ENCODE measurements at regions not wholly inside any gene's neighbourhood (a gene's known extent, or its start where the extent isn't known, plus 50 kb on each side); places are given as distances from the start of the nearest gene placed in this dataset.
"Not testable (repeated sequence)": the region's sequence is repeated elsewhere in the genome, so short reads cannot be mapped to it uniquely, and the experiment has no call there.

- Histone ChIP-seq H3K4me3 (no peak overlapping the region), H3K36me3 (no peaks in the 10 kb centered on the region), H3K4me1 (peaks cover 9 to 22% (median 19%) of the 10 kb centered on the region in 4 donors), H3K27ac (no peak overlapping the region), H3K27me3 (no peaks in the 10 kb centered on the region), H3K9me3 (no peaks in the 10 kb centered on the region)
- no peak for TF ChIP-seq EP300 (IDR thresholded peaks at IDR 0.05)
- no peak for TF ChIP-seq POLR2AphosphoS5 (IDR thresholded peaks at IDR 0.05)
- no peak for TF ChIP-seq POLR2A (IDR thresholded peaks at IDR 0.05)
- TF ChIP-seq CTCF (IDR thresholded peaks at IDR 0.05) = no peak
- intact Hi-C loops (cut with DNase I; ENCODE audit: low total_unique reads) = no loop called here
- DNase-seq = no peak
- 75 to 96% (median 82%) methylated on average over 1 of the region's 1 CpG for WGBS, 5 donors
Observed at GRCh38 chr3:56939834-56940233, 120.6 kb upstream of the SPATA12 start.

GRCh38 chr3:56938530-56938929, 121.9 kb upstream of the SPATA12 start:
- H3K27ac ChIP-seq = no peak overlapping the region
- H3K36me3 ChIP-seq = no peaks in the 10 kb centered on the region
- no peak for DNase-seq
- 90 to 97% (median 95%) methylated on average over 8 of the region's 8 CpGs for WGBS, 5 donors
- peaks cover 0 to 9% (median 0%) of the 10 kb centered on the region in 4 donors for H3K9me3 ChIP-seq
- peaks cover 9 to 20% (median 16%) of the 10 kb centered on the region in 4 donors for H3K4me1 ChIP-seq
- no peaks in the 10 kb centered on the region for H3K27me3 ChIP-seq
- TF ChIP-seq POLR2AphosphoS5 (IDR thresholded peaks at IDR 0.05) = no peak
- no peak for TF ChIP-seq POLR2A (IDR thresholded peaks at IDR 0.05)
- no peak for TF ChIP-seq EP300 (IDR thresholded peaks at IDR 0.05)
- no peak for TF ChIP-seq CTCF (IDR thresholded peaks at IDR 0.05)
- H3K4me3 ChIP-seq = no peak overlapping the region
- intact Hi-C loops (cut with DNase I; ENCODE audit: low total_unique reads) = no loop called here

- H3K36me3 ChIP-seq = no peaks in the 10 kb centered on the region
- no peaks in the 10 kb centered on the region for H3K27me3 ChIP-seq
- intact Hi-C loops (cut with DNase I; ENCODE audit: low total_unique reads) = no loop called here
- TF ChIP-seq EP300 (IDR thresholded peaks at IDR 0.05) = no peak
- TF ChIP-seq CTCF (IDR thresholded peaks at IDR 0.05) = no peak
- no peak for TF ChIP-seq POLR2AphosphoS5 (IDR thresholded peaks at IDR 0.05)
- no peak for TF ChIP-seq POLR2A (IDR thresholded peaks at IDR 0.05)
- peaks cover 5 to 10% (median 8%) of the 10 kb centered on the region in 4 donors for H3K4me1 ChIP-seq
- no peak for DNase-seq
- H3K27ac ChIP-seq = no peak overlapping the region
- peaks cover 0 to 10% (median 0%) of the 10 kb centered on the region in 4 donors for H3K9me3 ChIP-seq
- no peak overlapping the region for H3K4me3 ChIP-seq
Observed at GRCh38 chr3:56937580-56937979, 122.9 kb upstream of the SPATA12 start.

GRCh38 chr3:56935811-56936210, 124.7 kb upstream of the SPATA12 start:
- H3K27ac ChIP-seq = no peak overlapping the region
- H3K36me3 ChIP-seq = no peaks in the 10 kb centered on the region
- H3K4me3 ChIP-seq = no peak overlapping the region
- no peak for DNase-seq
- intact Hi-C loops (cut with DNase I; ENCODE audit: low total_unique reads) = no loop called here
- no peaks in the 10 kb centered on the region for H3K27me3 ChIP-seq
- WGBS, 5 donors = 96 to 100% (median 100%) methylated on average over 1 of the region's 1 CpG
- peaks cover 0 to 10% (median 0%) of the 10 kb centered on the region in 4 donors for H3K9me3 ChIP-seq
- TF ChIP-seq POLR2A (IDR thresholded peaks at IDR 0.05) = no peak
- no peak for TF ChIP-seq EP300 (IDR thresholded peaks at IDR 0.05)
- no peak for TF ChIP-seq POLR2AphosphoS5 (IDR thresholded peaks at IDR 0.05)
- TF ChIP-seq CTCF (IDR thresholded peaks at IDR 0.05) = no peak
- H3K4me1 ChIP-seq = peaks cover 0 to 11% (median 0%) of the 10 kb centered on the region in 4 donors

- intact Hi-C loops (cut with DNase I; ENCODE audit: low total_unique reads); DNase-seq; H3K27ac ChIP-seq; H3K27me3 ChIP-seq; H3K36me3 ChIP-seq; H3K4me3 ChIP-seq: not testable (repeated sequence)
- WGBS, 5 donors = 90 to 98% (median 96%) methylated on average over 15 to 26 of the region's 26 CpGs
- peaks cover 0 to 10% (median 0%) of the 10 kb centered on the region in 4 donors for H3K9me3 ChIP-seq
- peaks cover 0 to 16% (median under 1%) of the 10 kb centered on the region in 4 donors for H3K4me1 ChIP-seq
Observed at GRCh38 chr3:56934481-56934880, 126.0 kb upstream of the SPATA12 start.

Measured in stomach (tissue), 8 donors.